GM19395 (cell line): ENCODE measurements at regions not wholly inside any gene's neighbourhood (a gene's known extent, or its start where the extent isn't known, plus 50 kb on each side); places are given as distances from the start of the nearest gene placed in this dataset.

Source experiments
- ATAC-seq: cut with Tn5 transposase; IDR thresholded peaks from one replicate; pipeline ENCODE4 v1.9.1; 2021; ENCODE audit warnings: mild to moderate bottlenecking, moderate library complexity; ENCODE audit not compliant: unreplicated experiment

- ATAC-seq: no peak
Measured at GRCh38 chr5:72558046-72558336, 50.8 kb upstream of the ZNF366 start.

DNA sequence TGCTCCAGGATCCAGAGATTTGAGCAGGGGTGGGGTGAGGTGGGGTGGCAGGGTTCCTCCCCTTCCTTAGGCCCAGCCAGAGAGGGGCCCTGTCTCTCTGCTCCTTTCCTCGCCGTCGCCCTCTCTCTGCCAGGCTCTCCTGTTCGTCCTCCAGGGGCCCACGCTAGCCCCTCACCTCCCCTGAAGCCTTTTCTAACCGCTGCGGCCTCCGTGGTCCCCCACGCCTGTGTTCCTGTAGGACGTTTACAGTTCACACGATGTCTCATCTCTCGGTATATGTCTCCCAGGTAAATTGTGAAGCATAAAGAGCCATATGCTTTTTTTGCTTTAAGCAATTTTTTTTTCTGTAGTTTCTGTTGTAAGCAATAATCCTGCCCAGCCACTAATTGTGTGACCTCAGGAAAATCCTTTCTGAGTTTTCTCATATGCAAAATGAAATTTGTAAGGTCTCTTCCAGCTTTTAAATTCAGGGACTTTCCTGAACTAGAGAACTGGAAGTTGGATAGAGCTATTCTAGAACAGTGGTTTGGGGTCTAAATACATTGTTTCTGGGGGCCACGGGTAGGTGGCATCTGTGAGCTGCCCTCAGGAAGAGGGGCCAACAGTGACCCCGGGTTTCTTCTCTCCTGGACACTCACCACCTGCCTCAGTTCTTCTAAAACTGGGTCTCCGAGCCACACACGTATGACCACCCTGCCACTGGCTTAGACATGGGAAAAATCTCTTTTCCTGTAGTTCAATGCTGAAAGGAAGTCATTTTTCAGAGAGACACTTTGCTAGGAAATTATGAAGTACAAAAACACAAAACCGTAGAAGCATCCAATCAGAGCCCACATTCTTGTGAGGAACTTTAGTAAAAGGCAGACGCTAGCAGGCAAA, 50.2 kb upstream of the ZNF366 start:
- ATAC-seq: peak; percentile 20
